Medulla oblongata (tissue), 1 donor: ENCODE measurements at regions not wholly inside any gene's neighbourhood (a gene's known extent, or its start where the extent isn't known, plus 50 kb on each side); places are given as distances from the start of the nearest gene placed in this dataset.
A peak's percentile ranks its signal among the peaks of the same experiment; 100 is the strongest.
"Not testable (repeated sequence)": the region's sequence is repeated elsewhere in the genome, so short reads cannot be mapped to it uniquely, and the experiment has no call there.

Experiments
- DNase-seq: peaks from one replicate; pipeline ENCODE4 v3.0.0-alpha.2; 2015; ENCODE audit errors: extremely low spot score

GRCh38 chr6:17182961-17183360 is 81.1 kb downstream of the STMND1 start:
- no peak for DNase-seq

DNA sequence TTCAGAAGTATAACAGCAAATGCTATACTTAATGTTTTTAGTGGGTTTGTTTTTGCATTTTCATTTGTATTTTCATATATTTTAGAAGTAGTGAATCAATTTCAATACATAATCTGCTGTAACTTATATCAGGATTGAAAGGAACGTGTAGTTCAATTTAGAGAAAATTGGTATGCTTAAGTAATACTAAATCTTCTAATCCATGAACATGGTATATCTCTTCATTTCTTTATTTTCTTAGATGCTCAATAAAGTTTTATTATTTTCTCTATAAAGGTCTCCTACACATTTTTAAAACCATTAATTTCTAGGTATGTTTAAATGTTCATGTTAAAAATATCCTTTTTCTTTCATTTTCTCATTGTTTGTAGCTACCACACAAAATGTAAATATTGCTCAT is 85.1 kb downstream of the STMND1 start:
- no peak for DNase-seq

GRCh38 chr6:17193106-17193775 is 87.9 kb upstream of the RBM24 start:
- no peak for DNase-seq

- no peak for DNase-seq
These were observed 83.6 kb upstream of the RBM24 start for GRCh38 chr6:17197607-17198006.

- DNase-seq, result no peak
These were observed 80.8 kb upstream of the RBM24 start for GRCh38 chr6:17200395-17200794.

- DNase-seq, result no peak
These were observed 78.6 kb upstream of the RBM24 start for GRCh38 chr6:17202526-17202925.

- no peak for DNase-seq
These were observed 76.6 kb upstream of the RBM24 start for GRCh38 chr6:17204533-17204932.

- DNase-seq, result no peak
These were observed 74.5 kb upstream of the RBM24 start for GRCh38 chr6:17206566-17207072.

- DNase-seq, result no peak
These were observed 73.9 kb upstream of the RBM24 start for GRCh38 chr6:17207281-17207680.

GRCh38 chr6:17210683-17211082 is 70.5 kb upstream of the RBM24 start:
- no peak for DNase-seq

DNA sequence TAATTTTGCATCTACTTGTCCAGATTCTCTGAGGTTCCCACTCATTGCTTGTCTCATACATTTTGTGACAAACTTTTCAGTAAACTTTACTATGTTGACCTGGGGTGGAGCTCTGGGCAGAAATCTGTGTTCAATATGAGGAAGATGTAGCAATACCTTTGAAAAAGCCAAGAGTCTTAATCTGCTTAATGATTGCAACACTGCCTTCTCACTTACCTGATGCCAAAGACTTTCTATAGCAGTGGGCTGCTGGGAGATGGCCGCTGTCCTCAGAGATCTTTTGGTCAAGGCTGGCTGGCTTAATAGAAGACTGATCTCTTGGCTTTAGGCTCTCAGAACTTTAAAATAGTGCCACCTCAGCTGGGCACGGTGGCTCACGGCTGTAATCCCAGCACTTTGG is 70.1 kb upstream of the RBM24 start:
- DNase-seq, result no peak

- peak; percentile 8 for DNase-seq
These were observed 68.4 kb upstream of the RBM24 start for GRCh38 chr6:17212546-17213371.

DNA sequence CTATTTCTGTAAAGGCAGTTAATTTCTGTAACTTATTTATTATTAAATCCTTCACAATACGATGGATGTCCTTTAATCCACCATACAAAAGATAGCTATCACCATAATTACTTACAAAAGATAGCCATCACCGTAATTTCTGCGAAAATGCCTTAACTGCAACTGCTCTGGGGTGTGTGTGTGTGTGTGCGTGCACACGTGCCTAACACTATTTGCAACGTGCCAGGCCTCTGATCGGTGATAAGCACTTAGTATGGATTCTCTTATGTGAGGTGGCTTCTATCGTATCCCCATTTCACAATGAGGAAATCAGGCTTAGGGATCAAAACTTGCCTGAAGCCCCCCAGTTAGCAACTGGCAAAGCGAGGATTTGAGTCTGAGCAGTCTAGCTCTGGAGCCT is 67.1 kb upstream of the RBM24 start:
- DNase-seq, result no peak

DNA sequence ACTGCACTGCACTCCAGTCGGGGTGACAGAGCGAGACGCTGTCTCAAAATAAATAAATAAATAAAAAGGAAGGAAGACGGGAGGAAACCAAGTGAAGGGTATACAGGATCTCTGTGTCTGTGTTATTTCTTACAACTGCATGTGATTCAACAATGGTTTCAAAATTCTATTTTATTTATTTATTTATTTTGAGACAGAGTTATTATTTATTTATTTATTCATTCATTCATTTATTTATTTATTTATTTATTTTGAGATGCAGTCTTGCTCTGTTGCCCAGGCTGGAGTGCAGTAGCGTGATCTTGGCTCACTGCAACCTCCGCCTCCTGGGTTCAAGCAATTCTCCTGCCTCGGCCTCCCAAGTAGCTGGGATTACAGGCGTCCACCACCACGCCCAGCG is 64.2 kb upstream of the RBM24 start:
- DNase-seq, result not testable (repeated sequence)

GRCh38 chr6:17218023-17218748 is 63.0 kb upstream of the RBM24 start:
- no peak for DNase-seq

DNA sequence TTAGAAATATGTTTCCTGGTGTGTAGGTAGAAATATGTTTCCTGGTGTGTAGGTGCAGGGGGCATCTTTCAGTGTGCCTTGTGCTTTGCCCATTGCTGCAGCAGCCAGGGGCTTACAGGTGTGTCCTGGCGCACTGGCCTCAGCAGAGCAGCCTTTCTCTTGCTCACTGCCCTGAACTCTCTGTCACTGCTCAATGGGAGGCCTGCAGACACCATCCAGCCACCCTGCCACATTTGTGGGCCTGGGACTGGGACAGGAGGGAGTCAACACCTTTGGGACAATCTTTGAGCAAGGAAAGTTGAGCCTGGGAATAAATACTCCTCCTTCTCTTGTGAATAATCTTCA is 62.4 kb upstream of the RBM24 start:
- DNase-seq, result no peak

GRCh38 chr6:17219098-17219497 is 62.1 kb upstream of the RBM24 start:
- DNase-seq, result no peak

- DNase-seq, result no peak
These were observed 60.9 kb upstream of the RBM24 start for GRCh38 chr6:17220040-17220910.

DNA sequence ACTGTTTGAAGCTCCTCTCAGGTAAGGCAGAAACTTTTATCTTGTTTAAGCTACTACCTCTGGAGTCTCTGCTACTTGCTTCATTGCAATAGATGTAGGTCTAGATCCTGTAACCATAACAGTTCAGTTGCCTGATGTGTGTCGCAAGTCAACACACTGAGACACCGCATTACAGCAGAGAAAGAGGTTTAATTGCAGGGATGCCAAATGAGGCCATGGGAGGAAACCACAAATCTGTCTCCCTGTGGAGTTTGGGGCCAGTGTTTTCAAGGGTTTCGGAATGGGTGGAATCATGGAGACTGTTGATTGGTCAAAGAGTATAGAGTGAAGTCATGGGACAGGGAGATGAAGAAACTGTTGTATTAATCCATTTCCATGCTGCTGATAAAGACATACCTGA is 57.1 kb upstream of the RBM24 start:
- no peak for DNase-seq

- DNase-seq, result not testable (repeated sequence)
These were observed 56.7 kb upstream of the RBM24 start for GRCh38 chr6:17224501-17224900.

GRCh38 chr6:17225767-17226630 is 55.2 kb upstream of the RBM24 start:
- no peak for DNase-seq
